Stomach (tissue), 8 donors: ENCODE measurements at regions not wholly inside any gene's neighbourhood (a gene's known extent, or its start where the extent isn't known, plus 50 kb on each side); places are given as distances from the start of the nearest gene placed in this dataset.
A peak's percentile ranks its signal among the peaks of the same experiment; 100 is the strongest.

Experiments used
- DNase-seq, 2 donors: peaks; one replicate each; pipeline versions ENCODE4 v3.0.0 to v3.0.0-alpha.2; 2013 to 2019
- H3K27ac ChIP-seq, 5 donors: fragments of 200-600 bp in 4 of 5; sonication (generic) in 4 of 5; one replicate each; pipeline ENCODE4 v1.5.1; 2013 to 2019; ENCODE audit warnings: mild to moderate bottlenecking in 1 of 5, moderate library complexity in 1 of 5
- H3K27me3 ChIP-seq, 3 donors: fragments of 200-600 bp; sonication (generic); one replicate each; pipeline ENCODE4 v1.5.1; 2017 to 2019; ENCODE audit warnings: mixed run types in 1 of 3
- H3K36me3 ChIP-seq, 4 donors: fragments of 200-600 bp; sonication (generic); 1 replicate in 3 of 4; 2 replicates in 1 of 4; pipeline ENCODE4 v1.5.1; 2016 to 2019
- H3K4me1 ChIP-seq, 4 donors: fragments of 200-600 bp; sonication (generic); one replicate each; pipeline ENCODE4 v1.5.1; 2016 to 2019
- H3K4me3 ChIP-seq, 4 donors: fragments of 200-600 bp; sonication (generic) in 3 of 4; one replicate each; pipeline ENCODE4 v1.5.1; 2016 to 2019; ENCODE audit warnings: mild to moderate bottlenecking in 1 of 4
- H3K9me3 ChIP-seq, 4 donors: fragments of 200-600 bp; sonication (generic); one replicate each; pipeline ENCODE4 v1.5.1; 2016 to 2019
- EP300 ChIP-seq: sonication (generic); formaldehyde crosslinking; IDR thresholded peaks from one replicate; pipeline ENCODE4 v1.6.1; 2017; ENCODE audit warnings: antibody characterized with exemption
- POLR2A ChIP-seq, 4 donors: fragments of 450-650 bp; IDR thresholded peaks; one replicate each; pipeline ENCODE4 v1.6.1; 2016; ENCODE audit warnings: antibody characterized with exemption in 4 of 4, control low read depth in 2 of 4, mild to moderate bottlenecking in 1 of 4, moderate library complexity in 1 of 4
- POLR2AphosphoS5 ChIP-seq, 3 donors: sonication (generic); formaldehyde crosslinking; IDR thresholded peaks; one replicate each; pipeline ENCODE4 v1.6.1; 2016; ENCODE audit warnings: antibody characterized with exemption in 3 of 3
- WGBS, 5 donors: extraction: QIAGEN DNeasy Blood & Tissue Kit in 3 of 5; methylation state at CpG; one replicate each; pipeline versions ENCODE4 v1.1.5 to v1.1.7; 2013 to 2018; 5-methylcytosine and 5-hydroxymethylcytosine counted together
- intact Hi-C: fragments of 100-400 bp; cut with DNase I; formaldehyde crosslinking; loops from one replicate; pipeline ENCODE4 v1.15.1; 2023; ENCODE audit warnings: low total_unique reads
- TF ChIP-seq, protein P1 (sequence below), 7 experiments: fragments of 450-650 bp in 4 of 7; fragments of 200-600 bp in 3 of 7; sonication (generic) in 3 of 7; IDR thresholded peaks; one replicate each; pipeline ENCODE4 v1.5.1; 2016 to 2019; ENCODE audit warnings: antibody characterized with exemption in 7 of 7, control low read depth in 2 of 7, mild to moderate bottlenecking in 1 of 7
- donor health status: healthy with polysubstance abuse.
- donor health status: Bipolar disorder and iron deficiency.
- donor health status: healthy.

DNA sequence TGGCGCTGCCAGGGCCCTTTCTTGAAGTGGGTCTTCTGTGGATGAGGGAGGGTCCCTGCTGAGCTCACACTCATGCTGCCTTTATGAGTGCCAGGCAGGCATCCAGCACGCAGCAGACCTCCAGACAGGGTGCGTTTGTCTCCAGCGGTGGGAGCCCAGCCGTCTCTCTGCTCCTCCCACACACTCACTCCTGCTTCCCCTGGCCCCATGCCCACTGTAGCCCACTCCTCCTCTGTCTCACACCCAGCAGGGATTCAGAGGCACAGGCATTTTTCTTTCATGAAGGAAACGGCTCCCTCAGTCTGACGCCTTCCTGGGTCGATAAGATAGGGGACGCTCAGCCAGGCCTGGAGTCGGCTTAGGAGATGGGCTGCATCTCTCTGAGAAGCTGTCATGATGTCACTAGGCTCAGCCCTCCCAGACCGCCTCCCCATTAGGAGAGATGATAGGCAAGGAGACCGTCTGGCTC, 183.9 kb upstream of the NCAM1 start:
- no peak overlapping the region for H3K27ac ChIP-seq
- whole genome bisulfite sequencing, 5 donors, result 54 to 68% (median 64%) methylated on average over 12 of the region's 12 CpGs
- intact Hi-C loops, result no loop called here

DNA sequence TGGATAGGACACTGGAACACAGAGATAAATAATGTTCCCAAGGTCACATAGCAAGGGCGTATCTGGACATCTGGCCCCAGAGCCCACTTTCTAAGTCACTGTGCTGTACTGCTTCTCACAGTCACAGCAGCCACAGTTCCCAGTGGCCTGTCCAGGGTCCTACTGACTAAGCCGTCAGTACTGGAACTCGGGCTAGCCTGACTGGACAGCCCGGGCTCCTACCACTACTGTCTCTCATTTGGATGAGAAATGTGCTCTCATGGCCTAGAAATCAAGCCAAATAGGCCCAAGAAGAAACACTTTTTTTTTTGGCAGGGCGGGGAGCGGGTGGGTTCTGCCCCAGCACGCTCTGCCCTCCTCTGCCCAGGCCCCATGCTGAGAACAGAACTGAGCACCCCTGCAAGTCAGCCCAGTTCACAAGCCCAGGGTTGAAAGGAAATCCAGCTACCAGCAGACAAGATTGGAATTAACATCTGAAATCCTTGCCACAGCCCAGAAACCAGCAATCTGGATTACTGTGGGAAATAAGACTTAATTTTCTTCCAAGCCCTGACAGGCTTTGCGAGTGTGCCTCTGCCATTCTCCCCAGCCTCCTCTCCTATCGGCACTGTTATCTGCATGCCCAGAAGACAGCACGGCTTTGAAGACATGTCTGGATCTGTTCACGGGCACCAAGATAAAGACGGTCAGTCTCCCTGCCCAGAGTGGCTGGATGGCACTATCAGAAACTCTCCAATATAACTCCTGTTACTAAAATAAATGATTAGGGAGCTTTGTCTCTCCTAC, 182.9 kb upstream of the NCAM1 start:
- no peak overlapping the region for H3K4me3 ChIP-seq
- no peaks in the 10 kb centered on the region for H3K9me3 ChIP-seq
- H3K36me3 ChIP-seq, result no peaks in the 10 kb centered on the region
- H3K27me3 ChIP-seq, result peaks cover 0 to 43% (median 4%) of the 10 kb centered on the region in 3 donors
- no peaks in the 10 kb centered on the region for H3K4me1 ChIP-seq
- intact Hi-C loops, result no loop called here
- TF ChIP-seq, protein P1, sequence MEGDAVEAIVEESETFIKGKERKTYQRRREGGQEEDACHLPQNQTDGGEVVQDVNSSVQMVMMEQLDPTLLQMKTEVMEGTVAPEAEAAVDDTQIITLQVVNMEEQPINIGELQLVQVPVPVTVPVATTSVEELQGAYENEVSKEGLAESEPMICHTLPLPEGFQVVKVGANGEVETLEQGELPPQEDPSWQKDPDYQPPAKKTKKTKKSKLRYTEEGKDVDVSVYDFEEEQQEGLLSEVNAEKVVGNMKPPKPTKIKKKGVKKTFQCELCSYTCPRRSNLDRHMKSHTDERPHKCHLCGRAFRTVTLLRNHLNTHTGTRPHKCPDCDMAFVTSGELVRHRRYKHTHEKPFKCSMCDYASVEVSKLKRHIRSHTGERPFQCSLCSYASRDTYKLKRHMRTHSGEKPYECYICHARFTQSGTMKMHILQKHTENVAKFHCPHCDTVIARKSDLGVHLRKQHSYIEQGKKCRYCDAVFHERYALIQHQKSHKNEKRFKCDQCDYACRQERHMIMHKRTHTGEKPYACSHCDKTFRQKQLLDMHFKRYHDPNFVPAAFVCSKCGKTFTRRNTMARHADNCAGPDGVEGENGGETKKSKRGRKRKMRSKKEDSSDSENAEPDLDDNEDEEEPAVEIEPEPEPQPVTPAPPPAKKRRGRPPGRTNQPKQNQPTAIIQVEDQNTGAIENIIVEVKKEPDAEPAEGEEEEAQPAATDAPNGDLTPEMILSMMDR (IDR thresholded peaks at IDR 0.05), result no peak
- TF ChIP-seq POLR2A (IDR thresholded peaks at IDR 0.05) (no peak), POLR2AphosphoS5 (IDR thresholded peaks at IDR 0.05) (no peak), EP300 (no peak)
- WGBS, 5 donors, result 86 to 91% (median 88%) methylated on average over 8 to 12 of the region's 12 CpGs
- H3K27ac ChIP-seq, result no peak overlapping the region
- no peak for DNase-seq

More for the DNA sequence above, 183.9 kb upstream of the NCAM1 start:
- Histone ChIP-seq H3K4me3 (no peak overlapping the region), H3K9me3 (no peaks in the 10 kb centered on the region), H3K27me3 (peaks cover 0 to 43% (median 4%) of the 10 kb centered on the region in 3 donors), H3K4me1 (no peaks in the 10 kb centered on the region), H3K36me3 (no peaks in the 10 kb centered on the region)
- TF ChIP-seq EP300 (no peak), POLR2AphosphoS5 (IDR thresholded peaks at IDR 0.05) (no peak), POLR2A (IDR thresholded peaks at IDR 0.05) (no peak)
- TF ChIP-seq, protein P1 (IDR thresholded peaks at IDR 0.05), result no peak
- peak in 1 of 2 donors; percentile 60 for DNase-seq

DNA sequence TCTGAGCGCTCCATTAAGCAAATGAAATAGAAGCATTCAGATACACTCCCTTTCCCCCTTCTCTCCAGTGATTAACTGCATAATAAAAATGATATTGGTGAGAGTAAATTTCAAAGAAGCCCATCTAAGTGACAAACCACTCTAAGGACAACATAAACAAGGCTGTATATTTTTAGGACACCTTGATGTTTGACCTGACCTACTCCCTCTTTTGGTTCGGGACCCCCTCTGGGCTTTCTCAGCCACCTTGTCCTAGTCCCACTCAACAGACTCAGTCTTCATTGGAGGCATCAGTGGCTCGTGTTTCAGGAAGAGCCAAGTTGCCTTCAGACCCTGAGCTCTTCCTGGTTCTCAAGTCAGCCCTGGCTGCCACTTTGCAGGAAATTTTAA, 182.3 kb upstream of the NCAM1 start:
- H3K27ac ChIP-seq, result no peak overlapping the region
- no peaks in the 10 kb centered on the region for H3K9me3 ChIP-seq
- DNase-seq, result no peak
- 58 to 87% (median 79%) methylated on average over 3 of the region's 3 CpGs for WGBS, 5 donors
- peaks cover 0 to 2% (median 0%) of the 10 kb centered on the region in 4 donors for H3K4me1 ChIP-seq
- H3K36me3 ChIP-seq, result no peaks in the 10 kb centered on the region
- intact Hi-C loops, result no loop called here
- peaks cover 0 to 39% (median 4%) of the 10 kb centered on the region in 3 donors for H3K27me3 ChIP-seq
- TF ChIP-seq, protein P1 (IDR thresholded peaks at IDR 0.05), result no peak
- H3K4me3 ChIP-seq, result no peak overlapping the region

DNA sequence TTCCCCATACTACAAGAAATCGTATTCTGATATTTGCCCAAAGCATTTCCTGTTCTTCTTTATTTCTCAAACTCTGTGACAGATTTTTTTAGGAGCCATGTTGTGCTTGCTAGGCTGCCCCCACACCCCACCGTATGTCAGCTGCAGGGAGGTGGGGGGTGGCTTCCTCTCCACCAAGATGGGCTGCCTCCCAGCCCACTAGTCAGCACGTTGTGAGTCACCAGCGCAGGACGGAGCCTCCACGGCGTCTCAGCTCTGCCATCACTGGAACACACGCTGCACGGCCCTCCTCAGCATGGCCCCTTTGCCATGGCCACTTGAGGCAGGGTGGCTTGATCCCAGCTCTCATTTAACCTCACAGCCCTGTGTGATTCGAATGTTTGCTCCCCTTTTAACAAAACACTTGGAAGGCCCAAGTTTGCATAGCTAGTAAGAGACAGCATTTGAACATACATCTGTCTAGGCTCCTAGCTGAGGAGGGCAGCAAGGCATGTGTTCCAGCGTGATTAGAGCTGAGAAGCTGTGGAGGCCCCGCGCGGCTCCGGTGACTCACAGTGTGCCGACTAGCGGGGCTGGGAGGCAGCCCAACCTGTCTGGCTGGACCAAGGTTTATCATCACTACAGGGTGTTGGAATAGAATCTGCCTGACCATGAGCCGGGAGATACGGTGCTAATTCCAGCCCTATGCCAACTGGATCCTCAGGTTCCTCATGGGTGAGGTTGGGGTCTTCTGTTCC, 180.7 kb upstream of the NCAM1 start:
- H3K4me1 ChIP-seq, result peaks cover 0 to 18% (median 8%) of the 10 kb centered on the region in 4 donors
- no peak overlapping the region for H3K4me3 ChIP-seq
- H3K9me3 ChIP-seq, result no peaks in the 10 kb centered on the region
- DNase-seq, result peak in 1 of 2 donors; percentile 55
- intact Hi-C loops, result no loop called here
- no peak overlapping the region for H3K27ac ChIP-seq
- H3K27me3 ChIP-seq, result peaks cover 0 to 29% (median 4%) of the 10 kb centered on the region in 3 donors
- no peak for TF ChIP-seq POLR2AphosphoS5 (IDR thresholded peaks at IDR 0.05)
- TF ChIP-seq, protein P1 (IDR thresholded peaks at IDR 0.05), result no peak
- no peak for TF ChIP-seq POLR2A (IDR thresholded peaks at IDR 0.05)
- no peak for TF ChIP-seq EP300
- 57 to 75% (median 59%) methylated on average over 14 to 19 of the region's 19 CpGs for WGBS, 5 donors
- H3K36me3 ChIP-seq, result no peaks in the 10 kb centered on the region
